ENCODE measurements at regions not wholly inside any gene's neighbourhood (a gene's known extent, or its start where the extent isn't known, plus 50 kb on each side); places are given as distances from the start of the nearest gene placed in this dataset.

GRCh38 chr4:166498546-166498945, 625.5 kb downstream of the TLL1 start:
- no peak for DNase-seq

- DNase-seq = no peak
Observed at GRCh38 chr4:166499820-166500219, 626.8 kb downstream of the TLL1 start.

- DNase-seq = peak; percentile 21
Observed at GRCh38 chr4:166501941-166502382, 628.9 kb downstream of the TLL1 start.

GRCh38 chr4:166502660-166503059, 629.6 kb downstream of the TLL1 start:
- DNase-seq = no peak

GRCh38 chr4:166506051-166506450, 633.0 kb downstream of the TLL1 start:
- no peak for DNase-seq

GRCh38 chr4:166512267-166512666, 639.2 kb downstream of the TLL1 start:
- DNase-seq = no peak

GRCh38 chr4:166518315-166518714, 645.3 kb downstream of the TLL1 start:
- no peak for DNase-seq

GRCh38 chr4:166518776-166519175, 645.7 kb downstream of the TLL1 start:
- no peak for DNase-seq

- no peak for DNase-seq
Observed at GRCh38 chr4:166519774-166520173, 646.7 kb downstream of the TLL1 start.

GRCh38 chr4:166527500-166527899, 654.5 kb downstream of the TLL1 start:
- DNase-seq = no peak

GRCh38 chr4:166531703-166532102, 658.7 kb downstream of the TLL1 start:
- DNase-seq = no peak

- DNase-seq = no peak
Observed at GRCh38 chr4:166535865-166536264, 662.8 kb downstream of the TLL1 start.

- no peak for DNase-seq
Observed at GRCh38 chr4:166538491-166539005, 665.5 kb downstream of the TLL1 start.

- no peak for DNase-seq
Observed at GRCh38 chr4:166546009-166546408, 673.0 kb downstream of the TLL1 start.

GRCh38 chr4:166577639-166578038, 656.7 kb downstream of the SPOCK3 start:
- DNase-seq = no peak

GRCh38 chr4:166585491-166585890, 648.8 kb downstream of the SPOCK3 start:
- no peak for DNase-seq

- peak; percentile 32 for DNase-seq
Observed at GRCh38 chr4:166594326-166594946, 639.9 kb downstream of the SPOCK3 start.

GRCh38 chr4:166600264-166600663, 634.0 kb downstream of the SPOCK3 start:
- no peak for DNase-seq

- DNase-seq = no peak
Observed at GRCh38 chr4:166602068-166602467, 632.2 kb downstream of the SPOCK3 start.

GRCh38 chr4:166622425-166622977, 611.8 kb downstream of the SPOCK3 start:
- DNase-seq = no peak

- DNase-seq = no peak
Observed at GRCh38 chr4:166625018-166625637, 609.2 kb downstream of the SPOCK3 start.

GRCh38 chr4:166628454-166628853, 605.8 kb downstream of the SPOCK3 start:
- no peak for DNase-seq

GRCh38 chr4:166635367-166635766, 598.9 kb downstream of the SPOCK3 start:
- DNase-seq = no peak

- DNase-seq = no peak
Observed at GRCh38 chr4:166637816-166638215, 596.5 kb downstream of the SPOCK3 start.

Measured in RPMI8226 (cell line).